ENCODE measurements at regions not wholly inside any gene's neighbourhood (a gene's known extent, or its start where the extent isn't known, plus 50 kb on each side); places are given as distances from the start of the nearest gene placed in this dataset.
A peak's percentile ranks its signal among the peaks of the same experiment; 100 is the strongest.

GRCh38 chr9:85248514-85249312 lies 493.0 kb downstream of the AGTPBP1 start:
- no peaks in the 10 kb centered on the region for H3K9me3 ChIP-seq (ENCODE audit: control insufficient read depth in 2 of 3, insufficient read depth in 1 of 3, low read length in 3 of 3)
- H3K4me3 ChIP-seq (ENCODE audit: low read length in 3 of 3): no peak overlapping the region
- no peak overlapping the region for H3K27ac ChIP-seq (ENCODE audit: low read depth in 2 of 2, low read length in 2 of 2)
- intact Hi-C loops (cut with DNase I): no loop called here
- no peak overlapping the region for H3K9ac ChIP-seq (ENCODE audit: low read length in 3 of 3)
- DNase-seq (no peak), FAIRE-seq (no peak)
- H3K4me1 ChIP-seq (ENCODE audit: control insufficient read depth in 2 of 3, insufficient read depth in 2 of 3, low read depth in 1 of 3, low read length in 3 of 3): no peaks in the 10 kb centered on the region
- no peak for TF ChIP-seq CTCF (IDR thresholded peaks at IDR 0.05; ENCODE audit: borderline replicate concordance, extremely low read depth, insufficient read depth)
- H3K36me3 ChIP-seq (ENCODE audit: control insufficient read depth in 2 of 3, insufficient read depth in 3 of 3, low read length in 3 of 3): no peaks in the 10 kb centered on the region
- H3K27me3 ChIP-seq (ENCODE audit: control insufficient read depth, insufficient read depth, low read length): no peaks in the 10 kb centered on the region

GRCh38 chr9:85246541-85246940 lies 495.2 kb downstream of the AGTPBP1 start:
- H3K4me3 ChIP-seq (ENCODE audit: low read length in 3 of 3): no peak overlapping the region
- no peak overlapping the region for H3K9ac ChIP-seq (ENCODE audit: low read length in 3 of 3)
- intact Hi-C loops (cut with DNase I): no loop called here
- no peaks in the 10 kb centered on the region for H3K36me3 ChIP-seq (ENCODE audit: control insufficient read depth in 2 of 3, insufficient read depth in 3 of 3, low read length in 3 of 3)
- FAIRE-seq (no peak), DNase-seq (no peak)
- H3K9me3 ChIP-seq (ENCODE audit: control insufficient read depth in 2 of 3, insufficient read depth in 1 of 3, low read length in 3 of 3): no peaks in the 10 kb centered on the region
- no peak for TF ChIP-seq CTCF (IDR thresholded peaks at IDR 0.05; ENCODE audit: borderline replicate concordance, extremely low read depth, insufficient read depth)
- no peaks in the 10 kb centered on the region for H3K4me1 ChIP-seq (ENCODE audit: control insufficient read depth in 2 of 3, insufficient read depth in 2 of 3, low read depth in 1 of 3, low read length in 3 of 3)
- no peaks in the 10 kb centered on the region for H3K27me3 ChIP-seq (ENCODE audit: control insufficient read depth, insufficient read depth, low read length)
- H3K27ac ChIP-seq (ENCODE audit: low read depth in 2 of 2, low read length in 2 of 2): no peak overlapping the region

GRCh38 chr9:85244856-85245255 lies 496.9 kb downstream of the AGTPBP1 start:
- H3K9ac ChIP-seq (ENCODE audit: low read length in 3 of 3): no peak overlapping the region
- intact Hi-C loops (cut with DNase I): no loop called here
- no peaks in the 10 kb centered on the region for H3K27me3 ChIP-seq (ENCODE audit: control insufficient read depth, insufficient read depth, low read length)
- FAIRE-seq (no peak), DNase-seq (peak in 1 of 5 donors; percentile 58)
- no peaks in the 10 kb centered on the region for H3K36me3 ChIP-seq (ENCODE audit: control insufficient read depth in 2 of 3, insufficient read depth in 3 of 3, low read length in 3 of 3)
- H3K4me3 ChIP-seq (ENCODE audit: low read length in 3 of 3): no peak overlapping the region
- TF ChIP-seq CTCF (IDR thresholded peaks at IDR 0.05; ENCODE audit: borderline replicate concordance, extremely low read depth, insufficient read depth): no peak
- H3K4me1 ChIP-seq (ENCODE audit: control insufficient read depth in 2 of 3, insufficient read depth in 2 of 3, low read depth in 1 of 3, low read length in 3 of 3): no peaks in the 10 kb centered on the region
- H3K27ac ChIP-seq (ENCODE audit: low read depth in 2 of 2, low read length in 2 of 2): no peak overlapping the region
- peaks cover 0 to 3% (median 0%) of the 10 kb centered on the region in 3 donors for H3K9me3 ChIP-seq (ENCODE audit: control insufficient read depth in 2 of 3, insufficient read depth in 1 of 3, low read length in 3 of 3)
